Heart left ventricle (tissue), 16 donors: ENCODE measurements at regions not wholly inside any gene's neighbourhood (a gene's known extent, or its start where the extent isn't known, plus 50 kb on each side); places are given as distances from the start of the nearest gene placed in this dataset.
"Not testable (repeated sequence)": the region's sequence is repeated elsewhere in the genome, so short reads cannot be mapped to it uniquely, and the experiment has no call there.

Source experiments
- ATAC-seq, 4 donors: fragments of 200-7000 bp; cut with Tn5 transposase; one replicate each; pipeline ENCODE4 v1.9.1; 2020 to 2022; ENCODE audit warnings: moderate library complexity in 4 of 4, mild to moderate bottlenecking in 3 of 4, moderate number of reproducible peaks in 1 of 4
- DNase-seq, 5 donors: peaks; one replicate each; pipeline ENCODE4 v3.0.0-alpha.2; 2020
- H3K27ac ChIP-seq, 12 donors: fragments of 200-600 bp; sonication (generic) in 4 of 12; one replicate each; pipeline versions ENCODE4 v1.5.0 to v1.8.0; 2016 to 2022; ENCODE audit warnings: mild to moderate bottlenecking in 2 of 12
- H3K27me3 ChIP-seq, 9 donors: fragments of 200-600 bp; sonication (generic) in 2 of 9; one replicate each; pipeline versions ENCODE4 v1.5.1 to v1.8.0; 2016 to 2022; ENCODE audit warnings: mild to moderate bottlenecking in 3 of 9
- H3K36me3 ChIP-seq, 9 donors: fragments of 200-600 bp; sonication (generic) in 2 of 9; one replicate each; pipeline versions ENCODE4 v1.5.0 to v1.8.0; 2018 to 2022; ENCODE audit warnings: mild to moderate bottlenecking in 2 of 9
- H3K4me1 ChIP-seq, 12 donors: fragments of 200-600 bp; sonication (generic) in 4 of 12; one replicate each; pipeline versions ENCODE4 v1.5.0 to v1.8.0; 2016 to 2022; ENCODE audit warnings: mild to moderate bottlenecking in 3 of 12
- H3K4me3 ChIP-seq, 12 donors: fragments of 200-600 bp; sonication (generic) in 4 of 12; one replicate each; pipeline versions ENCODE4 v1.5.0 to v1.8.0; 2017 to 2022; ENCODE audit warnings: mild to moderate bottlenecking in 9 of 12, moderate library complexity in 4 of 12
- H3K9me3 ChIP-seq, 12 donors: fragments of 200-600 bp; sonication (generic) in 4 of 12; one replicate each; pipeline versions ENCODE4 v1.5.0 to v1.8.0; 2016 to 2022; ENCODE audit warnings: mild to moderate bottlenecking in 1 of 12
- CTCF ChIP-seq, 12 donors: fragments of 200-600 bp; sonication (generic) in 4 of 12; IDR thresholded peaks; one replicate each; pipeline versions ENCODE4 v1.5.0 to v1.8.0; 2018 to 2022; ENCODE audit warnings: antibody characterized with exemption in 12 of 12, mild to moderate bottlenecking in 5 of 12
- POLR2A ChIP-seq, 2 donors: fragments of 450-650 bp; IDR thresholded peaks; one replicate each; pipeline ENCODE4 v1.6.1; 2017; ENCODE audit warnings: antibody characterized with exemption in 2 of 2, mild to moderate bottlenecking in 2 of 2, moderate library complexity in 2 of 2
- WGBS, 4 donors: extraction: QIAGEN DNeasy Blood & Tissue Kit in 2 of 4; methylation state at CpG; one replicate each; pipeline versions ENCODE4 v1.1.5 to v1.1.7; 2013 to 2018; 5-methylcytosine and 5-hydroxymethylcytosine counted together
- intact Hi-C, 10 donors: fragments of 100-400 bp; cut with DNase I; formaldehyde crosslinking; loops; one replicate each; pipeline versions ENCODE4 v1.11.1 to v1.14.2; 2022
- donor health status: ischemic (EF 13 %, LVEDD 7.1; RV severe dilation, severe dysfunction).
- donor health status: healthy with polysubstance abuse.
- donor health status: DM: no; HTN: yes; CAD: no.
- donor health status: DM: no; HTN: no; CAD: no.
- donor health status: ischemic (EF 25% LVEDD 6.9; RV normal size, moderate dysfunction).
- donor health status: ischemic (EF 25% LVEDD 5.7; RV mildly dilated, moderate dysfunction).
- donor health status: healthy.
- donor health status: DM: yes; HTN: yes; CAD: no.
- donor health status: ischemic (EF 35%, LVEDD 5.7; RV mildly dilated, moderate dysfunction).
- donor health status: nonischemic (EF 11% LVEDD 7.7; RV severe dilation, severe dysfunction).
- donor health status: DM: yes; HTN: yes; CAD: no.
- donor health status: PGD.
- donor health status: ischemic (EF 29% LVEDD 5.4; RV normal size, mild dysfunction).
- donor health status: nonischemic (EF 23%, LVEDD 6.1; RV moderate dilation, normal function).

GRCh38 chr7:153070141-153070540 lies 310.6 kb downstream of the ACTR3B start:
- ATAC-seq (no peak), DNase-seq (no peak)
- Histone ChIP-seq H3K36me3 (no peaks in the 10 kb centered on the region), H3K27me3 (no peaks in the 10 kb centered on the region), H3K27ac (no peak overlapping the region), H3K4me3 (no peak overlapping the region), H3K4me1 (no peaks in the 10 kb centered on the region), H3K9me3 (no peaks in the 10 kb centered on the region)
- TF ChIP-seq CTCF (IDR thresholded peaks at IDR 0.05) (no peak), POLR2A (IDR thresholded peaks at IDR 0.05) (no peak)
- intact Hi-C loops = no loop called here

- intact Hi-C loops = no loop called here
- DNase-seq (no peak), ATAC-seq (no peak)
- TF ChIP-seq CTCF (IDR thresholded peaks at IDR 0.05) = no peak
- TF ChIP-seq POLR2A (IDR thresholded peaks at IDR 0.05) = no peak
- Histone ChIP-seq H3K27me3 (no peaks in the 10 kb centered on the region), H3K4me1 (no peaks in the 10 kb centered on the region), H3K9me3 (no peaks in the 10 kb centered on the region), H3K36me3 (no peaks in the 10 kb centered on the region), H3K4me3 (no peak overlapping the region), H3K27ac (no peak overlapping the region)
- 77 to 82% (median 77%) methylated on average over 4 of the region's 4 CpGs for WGBS, 4 donors
Measured at GRCh38 chr7:153072806-153073205, 313.3 kb downstream of the ACTR3B start.

GRCh38 chr7:153076289-153076688 lies 316.7 kb downstream of the ACTR3B start:
- H3K4me3 ChIP-seq, H3K9me3 ChIP-seq, ATAC-seq, H3K27me3 ChIP-seq, H3K27ac ChIP-seq, DNase-seq, intact Hi-C loops, H3K4me1 ChIP-seq, H3K36me3 ChIP-seq: not testable (repeated sequence)
- WGBS, 4 donors = 87 to 94% (median 91%) methylated on average over 2 of the region's 2 CpGs

- Histone ChIP-seq H3K4me1 (no peaks in the 10 kb centered on the region), H3K4me3 (no peak overlapping the region), H3K36me3 (no peaks in the 10 kb centered on the region), H3K27me3 (no peaks in the 10 kb centered on the region), H3K27ac (no peak overlapping the region), H3K9me3 (no peaks in the 10 kb centered on the region)
- intact Hi-C loops = no loop called here
- WGBS, 4 donors = 83 to 88% (median 85%) methylated on average over 8 of the region's 8 CpGs
- DNase-seq (no peak), ATAC-seq (no peak)
- no peak for TF ChIP-seq POLR2A (IDR thresholded peaks at IDR 0.05)
- TF ChIP-seq CTCF (IDR thresholded peaks at IDR 0.05) = no peak
Measured at GRCh38 chr7:153081496-153081895, 321.9 kb downstream of the ACTR3B start.

DNA sequence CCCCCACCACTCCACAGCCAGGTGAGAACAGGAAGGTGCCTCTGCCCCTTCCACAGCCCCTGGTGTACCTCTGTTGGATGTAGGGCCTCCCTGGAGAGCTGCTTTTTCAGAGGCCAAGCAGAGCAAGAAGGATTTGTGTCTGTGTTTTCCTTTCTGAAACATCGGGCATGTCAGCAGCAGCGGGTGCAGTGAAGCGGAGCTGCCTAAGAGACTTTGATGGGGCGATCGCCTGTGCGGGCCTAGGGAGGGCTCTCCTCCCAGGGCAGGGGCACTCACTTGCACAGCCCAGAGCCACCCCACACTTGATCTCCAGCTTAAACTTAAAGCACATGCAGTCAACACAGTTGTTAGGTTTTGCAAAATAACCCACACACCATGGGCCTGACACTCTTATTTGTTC lies 324.7 kb downstream of the ACTR3B start:
- H3K27ac ChIP-seq = no peak overlapping the region
- H3K27me3 ChIP-seq = peaks cover 0 to 6% (median 0%) of the 10 kb centered on the region in 9 donors
- 86 to 96% (median 90%) methylated on average over 6 of the region's 6 CpGs for WGBS, 4 donors
- intact Hi-C loops = no loop called here
- no peaks in the 10 kb centered on the region for H3K36me3 ChIP-seq
- H3K9me3 ChIP-seq = no peaks in the 10 kb centered on the region
- no peak for DNase-seq
- no peak for ATAC-seq
- TF ChIP-seq CTCF (IDR thresholded peaks at IDR 0.05) = no peak
- TF ChIP-seq POLR2A (IDR thresholded peaks at IDR 0.05) = no peak
- no peak overlapping the region for H3K4me3 ChIP-seq
- H3K4me1 ChIP-seq = no peaks in the 10 kb centered on the region
